Islet precursor cell (in vitro differentiated cells): ENCODE measurements at regions not wholly inside any gene's neighbourhood (a gene's known extent, or its start where the extent isn't known, plus 50 kb on each side); places are given as distances from the start of the nearest gene placed in this dataset.
A peak's percentile ranks its signal among the peaks of the same experiment; 100 is the strongest.
"Not testable (repeated sequence)": the region's sequence is repeated elsewhere in the genome, so short reads cannot be mapped to it uniquely, and the experiment has no call there.

Experiments
- DNase-seq: peaks from one replicate; pipeline ENCODE4 v3.0.0-alpha.2; 2018

DNA sequence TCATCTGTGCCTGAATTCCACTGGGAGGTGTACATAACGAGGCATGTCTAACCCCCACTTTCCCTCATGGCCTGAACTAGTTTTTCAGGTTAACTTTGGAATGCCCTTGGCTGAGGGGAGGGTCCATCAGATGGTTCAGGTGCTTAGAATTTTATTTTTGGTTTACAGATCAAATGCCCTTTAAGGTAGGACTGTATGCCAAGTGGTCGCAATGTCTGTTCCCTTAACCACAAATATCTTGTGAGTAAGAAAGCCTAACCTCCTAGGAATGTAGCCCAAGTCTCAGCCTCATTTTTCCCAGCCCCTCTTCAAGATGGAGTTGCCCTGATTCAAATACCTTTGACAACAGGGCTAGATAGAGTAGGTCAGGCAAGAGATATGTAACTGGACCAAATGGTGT is 78.4 kb downstream of the RNASET2 start:
- peak; percentile 74 for DNase-seq

- no peak for DNase-seq
Observed at GRCh38 chr6:166877349-166877748, 79.0 kb downstream of the RNASET2 start.

GRCh38 chr6:166872531-166873009 is 83.8 kb downstream of the RNASET2 start:
- DNase-seq, result no peak

GRCh38 chr6:166870602-166871208 is 85.6 kb downstream of the RNASET2 start:
- DNase-seq, result peak; percentile 83

- no peak for DNase-seq
Observed at GRCh38 chr6:166866839-166867637, 89.3 kb downstream of the RNASET2 start.

DNA sequence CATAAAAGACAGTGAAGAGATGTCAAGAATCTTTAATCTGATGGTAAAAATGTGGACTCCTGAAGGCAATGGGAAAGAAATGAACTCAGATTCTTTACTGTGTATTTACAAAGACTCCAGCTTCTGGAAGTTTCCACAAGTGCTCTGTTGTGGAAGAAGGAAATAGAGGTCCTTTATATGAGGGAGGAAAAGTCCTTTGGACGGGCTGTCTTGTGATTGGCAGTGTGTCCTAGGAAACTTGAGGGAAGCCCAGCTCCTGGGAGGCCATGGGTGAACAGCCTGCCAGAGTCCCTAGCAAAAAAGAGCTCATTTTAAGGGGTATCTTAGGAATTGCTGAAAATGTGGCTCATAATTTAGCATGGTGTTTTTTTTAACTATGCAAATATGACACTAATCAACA is 92.0 kb downstream of the RNASET2 start:
- no peak for DNase-seq

- no peak for DNase-seq
Observed at GRCh38 chr6:166862978-166863530, 93.3 kb downstream of the RNASET2 start.

- DNase-seq, result peak; percentile 70
Observed at GRCh38 chr6:166862287-166862977, 93.9 kb downstream of the RNASET2 start.

DNA sequence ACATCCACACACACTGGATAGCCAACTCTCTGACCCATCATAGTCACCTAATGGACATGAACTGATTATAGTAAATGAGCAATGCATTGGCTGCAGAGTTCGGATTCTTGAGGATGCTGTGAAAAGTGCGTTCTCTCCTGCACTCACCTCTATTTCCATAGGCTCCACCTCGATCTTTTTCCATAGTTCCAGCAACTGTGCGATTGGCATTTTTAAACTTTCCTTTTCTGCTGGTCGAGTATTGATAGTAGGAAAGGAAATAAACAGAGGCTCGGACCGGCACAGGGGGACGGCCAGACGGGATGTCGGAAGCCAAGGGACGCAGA is 94.4 kb downstream of the RNASET2 start:
- DNase-seq, result no peak

DNA sequence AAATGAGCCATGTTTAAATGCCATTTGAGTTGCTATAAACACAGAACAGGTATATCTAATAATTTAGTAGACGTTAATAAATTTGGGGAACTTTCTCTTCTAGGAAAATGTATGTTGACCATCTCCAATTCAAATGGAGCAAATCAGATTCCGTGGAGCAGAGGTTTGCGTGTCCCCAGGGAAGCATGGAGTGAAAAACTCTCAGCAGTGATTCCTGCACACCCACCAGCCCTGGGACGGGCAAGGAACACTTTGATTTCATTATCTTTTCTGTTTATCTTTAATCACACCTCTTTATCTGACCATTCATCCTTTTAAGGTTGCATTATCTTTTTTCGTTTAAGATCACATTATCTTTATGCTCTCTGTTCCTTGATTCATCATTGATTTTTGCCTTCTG is 95.0 kb downstream of the RNASET2 start:
- no peak for DNase-seq

DNA sequence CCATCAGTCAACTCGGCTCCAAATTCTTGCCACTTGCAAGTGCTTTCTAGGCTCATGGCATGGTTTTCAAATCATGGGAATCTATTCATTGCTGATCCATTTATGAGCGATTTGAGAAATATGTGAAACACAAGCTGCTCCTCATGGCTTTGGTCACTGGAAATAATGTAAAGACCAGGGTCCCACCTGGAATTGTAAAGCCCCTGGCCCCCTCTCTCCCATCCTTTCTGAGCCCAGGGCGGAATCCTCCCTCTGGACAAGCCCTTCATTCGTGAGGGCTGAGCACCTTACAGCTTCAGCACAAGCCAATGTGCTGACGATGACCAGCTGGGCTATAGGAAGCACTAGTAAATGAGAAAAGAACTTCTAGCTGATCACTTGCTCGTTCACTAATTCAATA is 96.0 kb downstream of the RNASET2 start:
- no peak for DNase-seq

DNA sequence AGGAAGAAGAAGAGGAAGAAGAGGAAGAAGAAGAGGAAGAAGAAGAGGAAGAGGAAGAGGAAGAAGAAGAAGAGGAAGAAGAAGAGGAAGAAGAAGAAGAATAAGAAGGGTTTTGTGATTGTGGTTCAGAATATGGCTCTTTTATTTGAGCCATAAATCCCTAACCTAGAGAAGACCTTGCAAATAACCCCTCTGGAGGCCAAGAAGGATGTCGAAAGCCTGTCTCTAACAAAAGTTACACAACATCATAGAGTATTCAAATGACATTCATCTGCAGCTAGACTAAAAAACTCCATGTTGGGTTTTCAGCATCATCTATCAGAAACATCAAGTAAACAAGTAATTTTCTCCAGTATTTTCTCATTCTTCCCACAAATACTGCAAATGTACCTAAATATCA is 100.9 kb downstream of the RNASET2 start:
- DNase-seq, result no peak

- no peak for DNase-seq
Observed at GRCh38 chr6:166853371-166854325, 102.7 kb downstream of the RNASET2 start.

GRCh38 chr6:166852451-166852975 is 103.8 kb downstream of the RNASET2 start:
- no peak for DNase-seq

DNA sequence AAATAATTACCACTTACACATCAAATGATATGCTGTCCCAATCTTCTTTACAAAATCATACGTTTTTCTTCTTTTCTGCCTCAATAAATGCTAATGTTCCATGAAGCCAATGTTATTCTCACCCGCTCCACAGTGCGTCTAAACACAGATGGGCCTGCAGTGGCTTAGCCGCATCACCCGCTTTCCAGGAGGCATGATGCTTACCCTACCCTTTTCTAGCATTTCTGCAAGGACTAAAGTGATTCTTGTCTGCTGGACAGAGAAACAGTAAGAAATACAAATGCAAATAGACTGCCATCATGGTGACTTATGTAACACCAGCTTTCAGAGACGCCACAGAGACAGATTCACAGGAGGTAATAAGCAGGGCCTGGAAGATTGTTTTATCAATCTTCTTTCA is 104.4 kb downstream of the RNASET2 start:
- DNase-seq, result no peak

DNA sequence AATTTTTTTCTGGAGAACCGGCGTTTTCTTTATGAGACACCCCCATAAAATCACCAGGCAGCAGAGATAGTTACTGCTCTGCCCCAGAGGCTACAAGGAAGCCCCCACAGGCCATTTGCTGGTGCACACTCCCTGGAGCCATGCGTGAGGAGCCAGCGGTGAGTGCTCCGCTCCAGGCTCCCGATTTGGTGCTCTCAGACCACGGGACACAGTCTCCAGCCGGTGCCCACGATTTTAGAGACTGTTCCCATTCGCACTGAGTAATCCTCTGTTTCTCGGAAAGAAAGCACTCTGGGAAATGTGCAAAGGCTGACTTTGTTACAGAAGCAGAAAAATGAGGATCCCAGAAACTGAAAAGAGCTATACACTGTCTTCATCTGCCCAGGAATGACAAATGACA is 104.9 kb downstream of the RNASET2 start:
- no peak for DNase-seq

- DNase-seq, result no peak
Observed at GRCh38 chr6:166850677-166851076, 105.7 kb downstream of the RNASET2 start.

GRCh38 chr6:166849749-166850183 is 106.6 kb downstream of the RNASET2 start:
- DNase-seq, result no peak

DNA sequence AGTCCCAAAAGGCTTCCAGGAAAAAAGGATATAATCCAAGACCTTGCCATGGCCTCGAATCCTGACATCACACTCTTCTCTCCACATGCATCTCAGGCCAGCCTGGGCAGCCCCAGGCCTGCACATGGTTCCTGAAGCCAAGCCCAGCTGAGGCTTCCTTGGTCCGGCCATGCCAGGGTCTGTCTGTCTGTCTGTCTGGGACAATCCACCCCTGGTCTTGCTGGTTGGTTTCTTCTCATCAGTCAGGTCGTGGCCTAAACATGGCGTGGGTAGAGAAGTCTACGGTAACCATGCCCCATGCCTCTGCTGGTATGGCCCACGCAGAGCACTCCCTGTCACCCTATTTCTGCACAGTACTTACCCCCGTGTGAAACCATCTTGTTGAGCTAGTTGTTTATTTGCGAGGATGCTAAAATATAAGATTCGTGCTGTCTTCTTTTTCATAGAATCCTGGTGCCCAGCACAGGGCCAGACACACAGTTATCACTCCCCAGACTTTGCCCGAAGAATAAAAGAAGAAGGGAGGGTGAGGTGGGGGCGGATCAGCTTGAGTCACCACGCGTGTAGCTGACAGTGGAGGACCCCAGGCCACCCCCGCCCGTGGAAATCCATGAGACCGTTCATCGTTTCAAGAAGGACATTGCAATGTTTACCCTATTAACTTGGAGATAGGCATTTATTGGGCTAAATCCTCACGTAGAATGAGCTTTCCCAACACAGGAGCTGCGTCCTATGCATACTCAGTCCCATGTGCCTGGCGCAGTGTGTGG is 107.2 kb downstream of the RNASET2 start:
- DNase-seq, result no peak

GRCh38 chr6:166846446-166847142 is 109.8 kb downstream of the RNASET2 start:
- not testable (repeated sequence) for DNase-seq

- no peak for DNase-seq
Observed at GRCh38 chr6:166842607-166843006, 113.7 kb downstream of the RNASET2 start.
